ENCODE measurements at regions not wholly inside any gene's neighbourhood (a gene's known extent, or its start where the extent isn't known, plus 50 kb on each side); places are given as distances from the start of the nearest gene placed in this dataset.

GRCh38 chr7:156153590-156153989, 341.3 kb upstream of the SHH start:
- no peak for DNase-seq (ENCODE audit: low read depth)

GRCh38 chr7:156152390-156152789, 340.1 kb upstream of the SHH start:
- no peak for DNase-seq (ENCODE audit: low read depth)

- DNase-seq (ENCODE audit: low read depth), result no peak
These were observed 339.4 kb upstream of the SHH start for GRCh38 chr7:156151658-156152057.

GRCh38 chr7:156151078-156151477, 338.8 kb upstream of the SHH start:
- DNase-seq (ENCODE audit: low read depth), result no peak

GRCh38 chr7:156148995-156149394, 336.7 kb upstream of the SHH start:
- no peak for DNase-seq (ENCODE audit: low read depth)

GRCh38 chr7:156148547-156148946, 336.3 kb upstream of the SHH start:
- no peak for DNase-seq (ENCODE audit: low read depth)

- no peak for DNase-seq (ENCODE audit: low read depth)
These were observed 335.7 kb upstream of the SHH start for GRCh38 chr7:156147756-156148504.

GRCh38 chr7:156147104-156147503, 334.8 kb upstream of the SHH start:
- DNase-seq (ENCODE audit: low read depth), result no peak

- DNase-seq (ENCODE audit: low read depth), result no peak
These were observed 333.7 kb upstream of the SHH start for GRCh38 chr7:156145996-156146395.

- no peak for DNase-seq (ENCODE audit: low read depth)
These were observed 332.9 kb upstream of the SHH start for GRCh38 chr7:156145184-156145583.

- no peak for DNase-seq (ENCODE audit: low read depth)
These were observed 331.4 kb upstream of the SHH start for GRCh38 chr7:156143683-156144082.

GRCh38 chr7:156143158-156143557, 330.9 kb upstream of the SHH start:
- no peak for DNase-seq (ENCODE audit: low read depth)

GRCh38 chr7:156141941-156142340, 329.7 kb upstream of the SHH start:
- DNase-seq (ENCODE audit: low read depth), result no peak

- no peak for DNase-seq (ENCODE audit: low read depth)
These were observed 328.6 kb upstream of the SHH start for GRCh38 chr7:156140896-156141295.

- DNase-seq (ENCODE audit: low read depth), result no peak
These were observed 328.2 kb upstream of the SHH start for GRCh38 chr7:156140447-156140846.

GRCh38 chr7:156139633-156140032, 327.4 kb upstream of the SHH start:
- no peak for DNase-seq (ENCODE audit: low read depth)

- DNase-seq (ENCODE audit: low read depth), result no peak
These were observed 326.8 kb upstream of the SHH start for GRCh38 chr7:156139112-156139511.

- DNase-seq (ENCODE audit: low read depth), result no peak
These were observed 319.6 kb upstream of the SHH start for GRCh38 chr7:156131881-156132280.

- DNase-seq (ENCODE audit: low read depth), result no peak
These were observed 317.3 kb upstream of the SHH start for GRCh38 chr7:156129522-156129921.

GRCh38 chr7:156128496-156128895, 316.2 kb upstream of the SHH start:
- DNase-seq (ENCODE audit: low read depth), result no peak

GRCh38 chr7:156127166-156128134, 315.2 kb upstream of the SHH start:
- no peak for DNase-seq (ENCODE audit: low read depth)

GRCh38 chr7:156125841-156126730, 313.8 kb upstream of the SHH start:
- no peak for DNase-seq (ENCODE audit: low read depth)
